ENCODE measurements at regions not wholly inside any gene's neighbourhood (a gene's known extent, or its start where the extent isn't known, plus 50 kb on each side); places are given as distances from the start of the nearest gene placed in this dataset.

DNA sequence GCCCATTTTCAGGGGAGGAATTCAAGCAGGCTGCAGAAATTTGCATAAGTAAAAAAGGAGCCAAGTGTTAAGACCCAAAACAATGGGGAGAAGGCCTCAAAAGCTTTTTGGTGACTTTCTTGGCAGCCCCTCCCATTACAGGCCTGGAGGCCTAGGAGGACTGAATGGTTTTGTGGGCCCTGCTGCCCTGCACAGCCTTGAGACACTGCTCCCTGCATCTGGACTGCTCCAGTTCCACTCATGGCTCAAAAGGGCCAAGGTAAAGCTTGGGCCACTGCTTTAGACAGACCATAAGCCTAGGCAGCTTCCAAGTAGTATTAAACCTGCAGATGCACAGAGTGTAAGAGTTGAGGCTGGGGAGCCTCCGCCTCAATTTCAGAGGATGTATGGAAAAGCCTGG lies 501.6 kb downstream of the MID1IP1 start (continued):
- TF ChIP-seq, protein P1, sequence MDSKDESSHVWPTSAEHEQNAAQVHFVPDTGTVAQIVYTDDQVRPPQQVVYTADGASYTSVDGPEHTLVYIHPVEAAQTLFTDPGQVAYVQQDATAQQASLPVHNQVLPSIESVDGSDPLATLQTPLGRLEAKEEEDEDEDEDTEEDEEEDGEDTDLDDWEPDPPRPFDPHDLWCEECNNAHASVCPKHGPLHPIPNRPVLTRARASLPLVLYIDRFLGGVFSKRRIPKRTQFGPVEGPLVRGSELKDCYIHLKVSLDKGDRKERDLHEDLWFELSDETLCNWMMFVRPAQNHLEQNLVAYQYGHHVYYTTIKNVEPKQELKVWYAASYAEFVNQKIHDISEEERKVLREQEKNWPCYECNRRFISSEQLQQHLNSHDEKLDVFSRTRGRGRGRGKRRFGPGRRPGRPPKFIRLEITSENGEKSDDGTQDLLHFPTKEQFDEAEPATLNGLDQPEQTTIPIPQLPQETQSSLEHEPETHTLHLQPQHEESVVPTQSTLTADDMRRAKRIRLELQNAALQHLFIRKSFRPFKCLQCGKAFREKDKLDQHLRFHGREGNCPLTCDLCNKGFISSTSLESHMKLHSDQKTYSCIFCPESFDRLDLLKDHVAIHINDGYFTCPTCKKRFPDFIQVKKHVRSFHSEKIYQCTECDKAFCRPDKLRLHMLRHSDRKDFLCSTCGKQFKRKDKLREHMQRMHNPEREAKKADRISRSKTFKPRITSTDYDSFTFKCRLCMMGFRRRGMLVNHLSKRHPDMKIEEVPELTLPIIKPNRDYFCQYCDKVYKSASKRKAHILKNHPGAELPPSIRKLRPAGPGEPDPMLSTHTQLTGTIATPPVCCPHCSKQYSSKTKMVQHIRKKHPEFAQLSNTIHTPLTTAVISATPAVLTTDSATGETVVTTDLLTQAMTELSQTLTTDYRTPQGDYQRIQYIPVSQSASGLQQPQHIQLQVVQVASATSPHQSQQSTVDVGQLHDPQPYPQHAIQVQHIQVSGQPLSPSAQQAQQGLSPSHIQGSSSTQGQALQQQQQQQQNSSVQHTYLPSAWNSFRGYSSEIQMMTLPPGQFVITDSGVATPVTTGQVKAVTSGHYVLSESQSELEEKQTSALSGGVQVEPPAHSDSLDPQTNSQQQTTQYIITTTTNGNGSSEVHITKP (tag by site-specific recombination; IDR thresholded peaks at IDR 0.05) = no peak
- TF ChIP-seq ZNF354C (tag by site-specific recombination; IDR thresholded peaks at IDR 0.05; ENCODE audit: borderline replicate concordance, low read depth) (no peak), ZNF585B (tag by site-specific recombination; IDR thresholded peaks at IDR 0.05) (peak; percentile 94)

DNA sequence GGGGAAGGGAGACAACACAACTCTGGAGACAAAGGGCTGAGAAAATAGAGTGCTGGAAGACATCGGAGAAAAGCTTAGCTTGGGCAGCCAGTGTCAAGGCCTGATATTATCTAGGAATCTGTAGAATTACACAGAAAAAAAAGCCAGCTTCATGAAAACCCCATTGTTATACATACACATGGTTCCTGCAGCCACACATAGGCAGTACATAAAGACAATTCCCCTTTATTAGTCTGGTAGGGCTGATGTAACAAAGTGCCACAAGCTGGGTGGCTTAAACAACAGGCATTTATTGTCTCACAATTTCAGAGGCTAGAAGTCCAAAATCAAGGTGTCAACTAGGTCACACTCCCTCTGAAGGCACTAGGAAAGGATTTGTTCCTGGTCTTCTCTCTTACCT lies 503.5 kb downstream of the MID1IP1 start:
- H3K4me1 ChIP-seq (ENCODE audit: control insufficient read depth, insufficient read depth, low read length) = peaks cover 7% of the 10 kb centered on the region
- TF ChIP-seq, protein P2, sequence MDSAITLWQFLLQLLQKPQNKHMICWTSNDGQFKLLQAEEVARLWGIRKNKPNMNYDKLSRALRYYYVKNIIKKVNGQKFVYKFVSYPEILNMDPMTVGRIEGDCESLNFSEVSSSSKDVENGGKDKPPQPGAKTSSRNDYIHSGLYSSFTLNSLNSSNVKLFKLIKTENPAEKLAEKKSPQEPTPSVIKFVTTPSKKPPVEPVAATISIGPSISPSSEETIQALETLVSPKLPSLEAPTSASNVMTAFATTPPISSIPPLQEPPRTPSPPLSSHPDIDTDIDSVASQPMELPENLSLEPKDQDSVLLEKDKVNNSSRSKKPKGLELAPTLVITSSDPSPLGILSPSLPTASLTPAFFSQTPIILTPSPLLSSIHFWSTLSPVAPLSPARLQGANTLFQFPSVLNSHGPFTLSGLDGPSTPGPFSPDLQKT (IDR thresholded peaks at IDR 0.05; ENCODE audit: borderline replicate concordance, low read depth, low read length) = no peak
- TF ChIP-seq, protein P3, sequence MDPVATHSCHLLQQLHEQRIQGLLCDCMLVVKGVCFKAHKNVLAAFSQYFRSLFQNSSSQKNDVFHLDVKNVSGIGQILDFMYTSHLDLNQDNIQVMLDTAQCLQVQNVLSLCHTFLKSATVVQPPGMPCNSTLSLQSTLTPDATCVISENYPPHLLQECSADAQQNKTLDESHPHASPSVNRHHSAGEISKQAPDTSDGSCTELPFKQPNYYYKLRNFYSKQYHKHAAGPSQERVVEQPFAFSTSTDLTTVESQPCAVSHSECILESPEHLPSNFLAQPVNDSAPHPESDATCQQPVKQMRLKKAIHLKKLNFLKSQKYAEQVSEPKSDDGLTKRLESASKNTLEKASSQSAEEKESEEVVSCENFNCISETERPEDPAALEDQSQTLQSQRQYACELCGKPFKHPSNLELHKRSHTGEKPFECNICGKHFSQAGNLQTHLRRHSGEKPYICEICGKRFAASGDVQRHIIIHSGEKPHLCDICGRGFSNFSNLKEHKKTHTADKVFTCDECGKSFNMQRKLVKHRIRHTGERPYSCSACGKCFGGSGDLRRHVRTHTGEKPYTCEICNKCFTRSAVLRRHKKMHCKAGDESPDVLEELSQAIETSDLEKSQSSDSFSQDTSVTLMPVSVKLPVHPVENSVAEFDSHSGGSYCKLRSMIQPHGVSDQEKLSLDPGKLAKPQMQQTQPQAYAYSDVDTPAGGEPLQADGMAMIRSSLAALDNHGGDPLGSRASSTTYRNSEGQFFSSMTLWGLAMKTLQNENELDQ (tag by site-specific recombination; IDR thresholded peaks at IDR 0.05; ENCODE audit: low read depth) = no peak
- TF ChIP-seq, protein P4, sequence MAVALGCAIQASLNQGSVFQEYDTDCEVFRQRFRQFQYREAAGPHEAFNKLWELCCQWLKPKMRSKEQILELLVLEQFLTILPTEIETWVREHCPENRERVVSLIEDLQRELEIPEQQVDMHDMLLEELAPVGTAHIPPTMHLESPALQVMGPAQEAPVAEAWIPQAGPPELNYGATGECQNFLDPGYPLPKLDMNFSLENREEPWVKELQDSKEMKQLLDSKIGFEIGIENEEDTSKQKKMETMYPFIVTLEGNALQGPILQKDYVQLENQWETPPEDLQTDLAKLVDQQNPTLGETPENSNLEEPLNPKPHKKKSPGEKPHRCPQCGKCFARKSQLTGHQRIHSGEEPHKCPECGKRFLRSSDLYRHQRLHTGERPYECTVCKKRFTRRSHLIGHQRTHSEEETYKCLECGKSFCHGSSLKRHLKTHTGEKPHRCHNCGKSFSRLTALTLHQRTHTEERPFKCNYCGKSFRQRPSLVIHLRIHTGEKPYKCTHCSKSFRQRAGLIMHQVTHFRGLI (tag by site-specific recombination; IDR thresholded peaks at IDR 0.05) = no peak
- TF ChIP-seq SCRT1 (tag by site-specific recombination; IDR thresholded peaks at IDR 0.05; ENCODE audit: borderline replicate concordance) (no peak), ZNF239 (tag by site-specific recombination; IDR thresholded peaks at IDR 0.05) (no peak), ZNF571 (tag by site-specific recombination; IDR thresholded peaks at IDR 0.05) (no peak), ZNF169 (tag by site-specific recombination; IDR thresholded peaks at IDR 0.05) (no peak), ZXDB (tag by site-specific recombination; IDR thresholded peaks at IDR 0.05) (no peak), ZBTB8A (tag by site-specific recombination; IDR thresholded peaks at IDR 0.05) (no peak)
- TF ChIP-seq, protein P5, sequence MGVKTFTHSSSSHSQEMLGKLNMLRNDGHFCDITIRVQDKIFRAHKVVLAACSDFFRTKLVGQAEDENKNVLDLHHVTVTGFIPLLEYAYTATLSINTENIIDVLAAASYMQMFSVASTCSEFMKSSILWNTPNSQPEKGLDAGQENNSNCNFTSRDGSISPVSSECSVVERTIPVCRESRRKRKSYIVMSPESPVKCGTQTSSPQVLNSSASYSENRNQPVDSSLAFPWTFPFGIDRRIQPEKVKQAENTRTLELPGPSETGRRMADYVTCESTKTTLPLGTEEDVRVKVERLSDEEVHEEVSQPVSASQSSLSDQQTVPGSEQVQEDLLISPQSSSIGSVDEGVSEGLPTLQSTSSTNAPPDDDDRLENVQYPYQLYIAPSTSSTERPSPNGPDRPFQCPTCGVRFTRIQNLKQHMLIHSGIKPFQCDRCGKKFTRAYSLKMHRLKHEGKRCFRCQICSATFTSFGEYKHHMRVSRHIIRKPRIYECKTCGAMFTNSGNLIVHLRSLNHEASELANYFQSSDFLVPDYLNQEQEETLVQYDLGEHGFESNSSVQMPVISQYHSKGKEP (tag by site-specific recombination; IDR thresholded peaks at IDR 0.05) = no peak
- H3K27ac ChIP-seq (ENCODE audit: extremely low read depth, low read depth, low read length) = no peak overlapping the region
- no peaks in the 10 kb centered on the region for H3K36me3 ChIP-seq (ENCODE audit: control insufficient read depth in 2 of 2, insufficient read depth in 1 of 2, low read length in 2 of 2)
- ChIA-PET CTCF (interaction anchor here (0.6 kb wide), 1 partner anchor 550 kb away, joined by 4 read pairs; no protein-coding TSS in a partner anchor), POLR2A (no interaction called here)
- no peaks in the 10 kb centered on the region for H3K9me3 ChIP-seq (ENCODE audit: control insufficient read depth, insufficient read depth, low read depth, low read length)
- H3K4me3 ChIP-seq (ENCODE audit: low read depth, low read length) = no peak overlapping the region

All from HEK293 (cell line).